HG03066 (cell line): ENCODE measurements at regions not wholly inside any gene's neighbourhood (a gene's known extent, or its start where the extent isn't known, plus 50 kb on each side); places are given as distances from the start of the nearest gene placed in this dataset.
"Not testable (repeated sequence)": the region's sequence is repeated elsewhere in the genome, so short reads cannot be mapped to it uniquely, and the experiment has no call there.

Experiments
- ATAC-seq: cut with Tn5 transposase; IDR thresholded peaks from one replicate; pipeline ENCODE4 v1.9.1; 2021; ENCODE audit warnings: low read depth; ENCODE audit not compliant: unreplicated experiment

DNA sequence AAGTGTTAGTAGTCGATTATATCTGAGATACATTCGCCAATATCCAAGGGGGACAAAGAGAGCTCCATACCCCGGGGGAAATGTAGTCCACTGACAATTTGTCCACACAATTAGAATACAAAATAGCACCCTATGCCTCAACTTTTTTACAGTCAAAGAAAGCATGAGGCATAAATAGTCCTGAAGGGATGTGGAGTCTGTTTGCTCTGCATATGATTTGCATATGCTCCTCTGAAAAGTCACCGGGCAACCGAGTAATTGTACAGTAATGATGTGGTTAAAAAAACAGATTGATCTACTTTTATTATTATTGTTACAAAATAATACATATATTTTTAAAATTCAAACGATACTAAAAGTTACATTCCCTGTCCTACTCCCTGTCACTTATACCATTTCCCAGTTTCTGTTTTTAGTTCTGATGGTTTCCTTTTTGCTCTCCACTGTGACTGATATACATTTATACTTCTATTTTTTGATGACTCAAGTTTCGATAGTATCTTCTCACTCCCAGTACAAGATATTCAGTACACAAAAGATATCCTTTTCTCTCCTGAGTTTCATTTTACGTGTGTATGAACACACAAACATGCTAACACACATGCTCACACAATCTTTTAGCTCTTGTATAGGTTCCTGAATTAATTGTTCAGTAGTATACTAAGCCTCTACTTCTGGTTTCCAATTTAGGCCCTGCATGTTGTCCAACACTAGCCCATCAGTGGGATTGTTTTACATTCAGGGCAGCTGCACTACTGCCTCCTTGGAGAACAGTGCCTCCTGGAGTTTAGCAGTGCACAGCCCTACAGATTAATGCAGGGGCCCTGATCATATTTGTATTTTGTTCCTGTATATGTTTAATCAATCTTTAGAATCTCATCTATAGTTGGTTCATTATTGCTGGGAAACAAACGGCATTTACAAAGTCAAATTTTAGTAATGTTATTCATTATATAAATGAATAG, 130.9 kb downstream of the TES start:
- ATAC-seq: no peak

DNA sequence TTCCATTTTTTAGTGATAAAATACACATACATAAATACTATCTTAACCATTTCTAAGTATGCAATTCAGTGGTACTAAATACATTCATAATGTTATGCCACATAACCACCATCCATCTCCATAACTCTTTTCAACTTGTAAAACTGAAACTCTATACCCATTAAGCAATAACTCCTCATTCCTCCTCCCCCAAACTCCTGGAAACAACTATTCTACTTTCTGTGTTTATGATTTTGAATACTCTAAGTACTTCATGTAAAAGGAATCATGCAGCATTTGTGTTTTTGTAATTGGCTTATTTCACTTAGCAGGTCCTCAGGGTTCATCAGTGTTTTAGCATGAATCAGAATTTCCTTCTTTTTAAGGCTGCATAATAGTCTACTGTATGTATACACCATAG, 131.8 kb downstream of the TES start:
- ATAC-seq: no peak

DNA sequence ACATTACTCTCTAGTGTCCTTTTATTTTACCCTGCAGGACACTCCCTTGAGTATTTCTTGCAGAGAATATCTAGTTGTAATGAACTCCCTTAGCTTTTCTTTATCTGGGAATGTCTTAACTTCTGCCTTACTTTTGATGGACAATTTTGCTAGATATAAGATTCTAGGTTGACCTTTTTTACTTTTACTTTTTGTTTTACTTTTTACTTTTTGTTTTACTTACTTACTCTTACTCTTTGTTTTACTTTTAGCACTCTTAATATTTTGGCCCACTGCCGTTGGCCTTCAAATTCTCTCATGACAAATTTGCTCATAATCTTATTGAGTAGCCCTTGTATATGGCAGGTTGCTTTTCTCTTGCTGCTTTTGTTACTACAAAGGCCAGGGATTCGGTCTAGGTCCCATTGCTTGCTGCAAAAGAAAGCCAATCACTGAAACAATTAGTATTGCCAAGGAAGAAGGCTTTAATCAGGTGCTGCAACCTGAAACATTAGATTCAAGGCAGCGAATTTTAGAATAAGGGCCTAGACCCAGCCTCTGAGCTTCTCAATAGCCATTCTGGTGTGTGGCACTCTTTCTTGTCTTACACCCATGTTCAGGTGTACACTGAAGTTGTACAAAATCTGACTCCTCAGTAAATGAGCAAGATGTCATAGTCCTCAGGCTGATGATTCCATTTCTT, 137.0 kb downstream of the TES start:
- no peak for ATAC-seq

DNA sequence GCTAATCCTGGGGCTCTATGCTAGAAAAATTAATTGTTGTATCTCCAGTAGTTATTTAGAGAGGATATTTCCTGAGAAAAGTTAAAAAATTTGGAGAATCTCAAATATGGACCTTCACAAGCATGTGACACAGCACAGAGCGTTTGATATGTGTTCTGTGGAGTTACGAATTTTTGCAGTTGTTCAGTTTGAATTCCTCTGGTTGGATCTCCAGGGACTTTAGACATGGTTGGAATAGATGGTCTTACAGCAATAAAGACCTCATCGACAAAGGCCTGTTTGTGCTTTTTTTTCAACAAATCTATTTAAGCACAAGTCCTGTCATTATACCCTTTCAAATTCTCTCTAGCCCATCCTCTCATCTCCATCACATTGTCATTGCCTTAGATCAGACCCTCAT, 138.0 kb downstream of the TES start:
- ATAC-seq: no peak

DNA sequence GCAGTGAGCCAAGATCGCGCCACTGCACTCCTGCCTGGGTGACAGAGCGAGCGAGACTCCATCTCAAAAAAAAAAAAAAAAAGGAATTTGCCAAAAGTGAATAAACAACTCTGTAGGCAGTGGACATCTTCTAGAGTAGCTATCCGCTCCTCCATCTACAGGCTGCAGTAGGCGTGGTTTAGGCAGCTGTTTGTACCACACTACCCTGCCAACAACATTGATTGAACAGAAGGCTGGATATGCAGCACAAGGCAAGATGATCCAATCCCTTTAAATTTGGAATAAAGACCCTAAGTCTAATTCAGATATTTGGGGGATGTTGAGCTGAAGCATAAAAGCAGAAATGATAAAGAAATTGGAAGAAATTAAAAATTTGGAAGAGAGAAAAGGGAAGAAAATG, 141.6 kb downstream of the TES start:
- ATAC-seq: no peak

DNA sequence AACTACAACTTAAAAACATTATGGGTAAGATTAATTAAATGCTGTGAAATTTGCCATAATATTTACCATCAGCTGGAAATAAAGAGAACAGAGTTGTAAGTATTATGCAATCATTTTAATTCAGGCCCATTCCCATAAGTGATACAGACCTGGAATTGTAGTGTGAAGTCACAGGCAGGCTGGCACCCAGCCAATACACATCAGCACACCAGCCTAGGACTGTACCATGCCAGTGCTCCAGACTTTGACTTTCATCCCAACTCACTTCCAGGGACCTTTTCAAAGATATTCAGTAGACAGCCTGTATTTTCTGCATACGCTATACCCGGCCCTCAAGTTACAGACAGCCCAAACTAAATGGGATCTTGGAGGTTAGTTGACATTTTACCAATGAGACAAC, 143.3 kb downstream of the TES start:
- no peak for ATAC-seq

DNA sequence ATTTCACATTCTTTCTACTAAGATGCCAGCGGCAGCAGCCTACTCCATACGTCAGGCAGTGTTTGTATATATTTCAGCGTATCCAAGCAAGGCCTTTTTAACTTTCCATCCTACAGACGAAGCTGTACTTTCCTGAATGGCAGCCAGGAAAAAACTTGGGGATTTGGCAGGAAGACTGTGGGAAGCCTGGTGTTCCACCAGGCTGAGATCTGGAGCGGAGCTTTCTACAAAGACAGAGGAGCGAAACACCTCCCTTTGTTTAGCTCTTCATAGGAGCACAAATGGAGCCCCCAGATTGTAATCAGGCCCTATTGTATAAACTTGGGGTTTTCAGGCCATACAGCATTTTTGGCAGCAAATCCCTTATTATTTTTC, 143.8 kb downstream of the TES start:
- ATAC-seq: no peak

DNA sequence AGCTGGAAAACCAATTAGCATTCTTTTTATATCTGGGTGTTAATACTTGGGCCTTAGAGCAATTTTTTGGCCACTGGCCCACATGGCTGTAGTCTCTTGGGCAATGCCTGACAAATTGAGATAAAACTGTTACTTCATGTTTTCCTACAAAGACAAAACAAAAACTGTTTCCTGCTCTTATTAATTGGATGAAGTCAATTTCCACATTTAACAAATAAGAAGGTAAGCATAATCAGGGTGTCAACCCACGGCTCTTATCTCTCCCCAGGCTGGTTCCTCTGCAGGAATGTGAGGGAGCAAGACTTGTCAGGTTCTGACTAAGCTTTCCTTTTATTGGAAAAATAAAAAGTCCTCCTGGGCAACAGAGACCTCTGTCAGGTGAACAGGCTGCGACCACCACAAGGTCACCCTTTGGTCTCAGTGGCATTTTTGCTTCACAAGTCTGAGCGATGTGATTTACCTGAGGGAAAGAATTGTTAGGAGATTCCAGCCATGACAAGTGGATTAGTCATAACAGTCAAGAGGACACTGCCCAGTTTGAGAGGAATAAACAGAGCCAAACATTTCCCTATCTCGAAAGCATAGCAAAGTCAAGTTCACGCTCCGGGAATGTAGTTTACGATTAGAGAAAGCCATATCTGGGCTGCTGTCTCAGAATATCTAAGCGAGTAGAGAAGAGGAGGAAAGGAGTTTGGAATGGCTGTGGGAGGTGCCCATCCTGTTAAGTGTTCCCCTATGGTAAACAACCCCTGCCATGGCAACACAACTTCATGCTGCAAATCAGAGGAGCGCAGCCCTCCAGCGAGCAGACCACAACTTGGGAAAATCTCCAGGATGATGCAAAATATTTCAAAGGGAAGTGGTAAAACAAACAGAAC, 144.4 kb downstream of the TES start:
- no peak for ATAC-seq

DNA sequence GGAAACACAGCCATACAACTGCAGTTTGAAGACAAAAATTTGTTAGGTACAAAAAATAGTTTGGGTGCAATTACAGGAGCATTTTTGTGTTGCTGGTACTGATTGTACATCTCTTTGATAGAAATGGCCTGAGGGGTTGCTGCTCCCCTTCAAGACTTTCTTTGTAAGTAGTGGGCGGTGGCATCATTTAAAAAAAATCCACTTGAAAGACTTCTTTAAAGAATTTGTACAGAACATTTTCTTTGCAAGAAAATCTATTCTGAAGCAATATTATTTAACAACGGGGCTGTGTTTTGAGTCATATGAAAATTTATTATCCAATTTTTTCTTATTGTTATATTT, 144.1 kb upstream of the CAV2 start:
- no peak for ATAC-seq

DNA sequence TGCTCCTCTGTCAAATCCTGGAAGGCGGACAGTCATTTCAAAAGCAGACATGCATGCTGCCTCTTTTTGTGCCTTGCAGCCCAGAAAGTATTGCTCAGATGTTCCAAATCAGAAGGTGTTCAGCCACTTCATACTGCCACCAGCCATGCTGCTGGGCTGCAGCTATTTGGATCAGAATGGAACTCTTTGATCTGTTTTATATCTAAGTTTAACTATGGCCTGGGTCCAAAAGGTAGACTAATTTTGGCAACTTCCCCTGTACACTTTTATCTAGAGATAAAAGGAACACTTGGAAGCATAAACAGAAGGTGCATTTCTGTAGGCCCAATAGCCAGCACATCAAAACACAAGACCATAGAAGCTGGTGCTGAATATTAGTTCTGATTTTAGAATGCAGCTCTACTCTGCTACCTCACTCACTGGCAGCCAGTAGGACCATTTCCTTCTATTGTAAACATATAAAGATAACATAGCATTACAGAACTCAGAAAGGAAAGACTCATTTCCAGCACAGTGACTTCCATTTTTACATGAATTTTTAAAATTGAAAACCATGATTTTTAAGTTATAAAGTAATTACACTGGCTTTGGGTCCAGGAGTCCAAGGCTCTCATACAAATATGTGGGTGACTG, 143.1 kb upstream of the CAV2 start:
- ATAC-seq: no peak

DNA sequence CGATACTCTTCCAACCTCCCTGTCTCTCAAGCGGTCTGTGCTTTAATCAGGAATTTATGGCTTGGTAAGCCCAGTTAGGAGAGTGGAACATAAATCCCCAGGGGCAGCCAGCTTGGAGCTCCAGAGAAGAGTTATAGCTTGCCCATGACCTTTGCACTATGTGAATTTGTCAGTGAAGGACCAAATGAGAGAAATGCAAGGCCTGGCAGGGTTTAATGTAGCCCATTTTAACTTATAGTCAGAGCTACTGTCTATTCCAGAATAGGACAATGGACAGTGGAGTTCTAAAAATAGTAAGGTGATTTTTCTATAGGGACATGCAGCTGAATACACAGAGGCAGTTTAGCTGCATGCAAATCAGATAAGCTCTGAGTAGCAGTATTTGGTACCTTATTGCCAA, 142.6 kb upstream of the CAV2 start:
- ATAC-seq: no peak

DNA sequence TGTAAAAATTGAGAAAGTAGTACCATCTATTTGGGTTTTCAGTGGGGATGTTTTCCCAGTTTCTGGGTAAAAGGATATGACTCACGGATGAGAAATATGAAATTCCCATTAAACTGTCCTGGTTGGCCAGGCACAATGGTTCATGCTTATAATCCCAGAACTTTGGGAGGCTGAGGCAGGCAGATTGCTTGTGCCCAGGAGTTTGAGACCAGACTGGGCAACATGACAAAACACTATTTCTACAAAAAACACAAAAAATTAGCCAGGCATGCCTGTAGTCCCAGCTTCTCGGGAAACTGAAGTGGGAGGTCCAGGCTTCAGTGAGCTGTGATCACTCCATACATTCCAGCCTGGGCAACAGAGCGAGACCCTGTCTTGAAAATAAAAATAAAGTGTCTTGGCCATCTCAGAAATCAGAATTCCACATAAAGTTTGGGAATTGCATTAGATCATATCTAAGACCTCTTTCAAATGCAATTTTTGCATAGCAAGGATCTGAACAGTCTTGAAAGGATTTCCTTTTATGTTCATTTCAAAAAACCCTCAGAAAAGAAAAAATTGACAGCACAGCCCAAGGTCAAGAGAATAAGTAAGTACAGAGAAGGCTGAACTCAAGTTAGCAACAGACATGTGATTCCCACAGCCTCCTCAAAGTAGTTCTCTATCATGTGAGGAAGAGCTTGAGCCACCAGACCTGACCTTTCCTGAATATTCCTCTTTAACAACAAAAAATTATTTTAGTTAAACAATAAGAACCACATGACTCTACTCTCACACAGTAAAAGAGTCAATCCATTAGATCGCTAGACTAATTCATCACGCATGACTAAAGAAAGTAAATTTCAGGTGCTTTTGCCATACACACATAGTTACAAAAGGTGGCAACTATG, 141.5 kb upstream of the CAV2 start:
- no peak for ATAC-seq

DNA sequence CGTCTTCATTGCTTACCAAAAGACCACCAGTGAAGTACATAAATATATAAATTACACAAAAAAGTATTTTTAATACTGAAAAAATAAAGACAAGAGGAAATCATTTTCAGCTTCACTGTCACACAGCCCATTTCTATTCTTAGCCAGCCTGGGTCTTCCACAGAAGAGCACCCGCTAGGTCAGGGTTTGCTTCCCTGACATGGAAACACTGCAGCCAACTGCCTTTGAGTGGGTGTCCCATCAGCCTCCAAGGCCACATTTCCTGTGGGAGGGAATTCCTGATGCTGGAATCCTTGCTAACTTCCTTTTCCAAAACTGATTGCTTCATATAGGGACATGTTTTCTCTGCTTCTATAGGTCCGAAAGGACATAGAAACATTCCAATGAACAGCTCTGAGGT, 137.8 kb upstream of the CAV2 start:
- no peak for ATAC-seq

DNA sequence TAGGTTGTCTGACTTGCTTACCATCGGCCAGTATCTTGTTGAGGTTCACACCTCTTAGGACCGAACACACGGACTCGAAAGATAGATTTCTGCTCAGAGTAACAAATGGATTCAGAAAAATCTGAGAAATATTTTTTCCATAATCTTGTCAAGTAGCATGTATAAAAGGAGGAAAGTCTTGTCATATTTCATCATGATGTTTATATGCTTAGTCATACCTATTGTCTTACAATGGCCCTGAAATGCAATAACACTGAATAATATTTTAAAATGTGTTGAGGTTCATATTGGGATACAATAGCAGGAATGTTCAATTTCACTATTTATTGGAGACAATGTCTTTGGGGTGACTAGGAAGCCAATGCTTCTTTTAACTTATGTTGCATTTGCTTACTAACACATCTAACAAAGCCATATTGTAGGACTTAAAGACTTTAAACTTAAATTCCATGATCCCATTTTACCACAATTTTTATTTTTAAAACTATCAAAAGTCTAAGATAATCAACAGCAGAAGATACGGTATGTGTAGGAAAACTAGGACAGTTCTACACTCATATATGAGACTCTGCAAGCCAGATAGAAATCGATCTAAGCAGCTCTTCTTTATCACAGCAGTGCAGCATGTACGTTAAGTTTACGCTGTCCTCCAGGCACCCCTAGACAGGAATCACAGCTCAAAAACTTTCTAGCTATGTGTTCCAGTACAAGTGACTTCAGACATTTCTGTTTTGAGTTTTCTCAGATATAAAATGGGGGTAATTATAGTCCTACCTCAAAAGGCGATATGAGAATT, 135.7 kb upstream of the CAV2 start:
- ATAC-seq: no peak

DNA sequence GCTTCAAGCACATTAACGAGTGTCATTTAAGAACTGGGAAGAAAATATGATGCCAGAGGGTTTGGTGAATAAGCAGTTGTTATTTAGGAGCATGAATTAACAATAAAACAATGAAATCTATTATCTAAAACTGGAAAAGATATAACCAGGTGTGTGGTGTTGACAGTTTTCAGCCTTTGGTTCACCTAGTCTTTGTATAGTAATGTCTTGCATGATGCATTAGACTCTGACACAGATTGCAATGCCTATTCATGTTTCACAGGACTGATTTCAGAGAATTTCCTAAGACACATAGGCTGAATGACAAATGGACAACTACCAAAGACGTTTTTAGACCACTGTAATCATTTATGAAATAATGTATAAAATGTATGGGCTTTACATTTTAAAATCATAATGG, 135.1 kb upstream of the CAV2 start:
- no peak for ATAC-seq

DNA sequence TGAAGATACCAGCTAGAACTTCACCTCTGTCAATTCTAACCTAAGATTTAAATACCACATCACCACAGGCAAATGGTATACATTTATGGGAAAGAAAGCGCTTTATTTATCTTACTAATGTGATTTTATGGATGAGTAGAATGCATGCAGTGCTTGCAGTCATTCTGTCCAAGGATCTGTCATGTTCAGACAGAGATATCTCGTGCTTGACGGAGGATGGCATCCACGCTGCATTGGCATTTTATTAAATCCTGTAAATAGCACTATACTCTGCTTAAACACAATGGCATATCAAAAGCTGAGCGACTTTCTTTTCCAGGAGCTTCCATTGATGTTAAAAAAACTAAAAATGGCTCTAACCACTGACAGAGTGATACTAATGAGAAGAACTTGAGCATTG, 133.7 kb upstream of the CAV2 start:
- ATAC-seq: no peak

DNA sequence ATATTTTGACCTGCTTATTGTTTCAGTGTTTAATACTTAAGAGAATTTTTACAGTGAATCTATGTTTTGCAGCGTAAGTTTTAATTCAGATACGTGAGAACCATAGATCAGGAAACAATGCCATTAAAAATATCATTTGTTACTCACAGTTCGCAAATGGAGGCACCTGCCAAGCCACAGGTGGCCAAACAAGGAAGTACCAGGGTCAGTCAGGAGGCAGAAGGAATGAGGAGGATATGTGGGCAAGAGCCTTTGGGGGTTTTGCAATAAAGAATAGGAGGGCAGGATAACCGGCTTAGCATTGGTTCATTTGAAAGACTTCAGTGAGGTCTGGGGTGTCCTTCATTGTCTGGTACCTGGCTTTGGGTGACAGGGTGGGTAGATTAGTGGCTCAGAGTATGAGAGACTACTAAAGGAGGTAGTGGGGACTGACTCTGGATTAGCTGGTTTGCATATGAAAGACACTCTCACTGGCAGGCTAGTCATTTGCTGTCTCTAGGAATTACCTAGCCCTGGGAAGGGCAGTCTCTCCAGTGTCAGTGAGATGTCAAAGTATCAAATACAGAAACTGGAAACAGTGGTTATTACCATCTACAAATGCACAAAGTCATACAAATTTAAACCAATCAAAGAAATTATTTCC, 132.2 kb upstream of the CAV2 start:
- ATAC-seq: no peak

DNA sequence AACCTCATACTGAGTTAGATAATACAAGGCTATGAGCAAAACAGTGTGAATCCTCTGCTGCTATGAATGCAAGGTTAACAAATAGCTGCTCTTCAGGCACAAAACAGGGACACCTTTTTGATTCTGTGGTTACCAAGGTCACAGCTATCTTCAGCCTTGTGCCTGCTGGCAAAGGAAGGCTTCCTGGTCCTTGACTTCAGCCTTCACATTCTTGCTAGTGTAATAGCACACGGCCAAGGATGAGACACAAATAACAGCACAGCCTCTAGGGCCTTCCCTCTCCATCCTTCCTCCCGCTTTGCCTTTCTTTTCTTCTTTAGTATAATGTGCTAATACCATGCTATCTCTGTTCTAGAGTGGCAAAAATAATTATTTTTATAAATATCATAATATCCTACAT, 130.6 kb upstream of the CAV2 start:
- ATAC-seq: no peak

DNA sequence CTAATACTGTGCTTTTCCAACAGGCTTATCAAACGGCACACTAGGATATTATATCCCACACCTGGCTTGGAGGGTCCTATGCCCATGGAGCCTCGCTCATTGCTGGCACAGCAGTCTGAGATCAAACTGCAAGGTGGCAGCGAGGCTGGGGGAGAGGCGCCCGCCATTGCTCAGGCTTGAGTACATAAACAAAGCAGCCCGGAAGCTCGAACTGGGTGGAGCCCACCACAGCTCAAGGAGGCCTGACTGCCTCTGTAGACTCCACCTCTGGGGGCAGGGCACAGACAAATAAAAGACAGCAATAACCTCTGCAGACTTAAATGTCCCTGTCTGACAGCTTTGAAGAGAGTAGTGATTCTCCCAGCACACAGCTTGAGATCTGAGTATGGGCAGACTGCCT, 128.0 kb upstream of the CAV2 start:
- ATAC-seq: not testable (repeated sequence)
